ENCODE measurements at regions not wholly inside any gene's neighbourhood (a gene's known extent, or its start where the extent isn't known, plus 50 kb on each side); places are given as distances from the start of the nearest gene placed in this dataset.

GRCh38 chr2:105180491-105180972 is 61.0 kb upstream of the GPR45 start:
- no peak for ATAC-seq
- H3K36me3 Mint-ChIP-seq (ENCODE audit: low read depth): no peaks in the 10 kb centered on the region
- no peak overlapping the region for H3K4me3 Mint-ChIP-seq
- intact Hi-C loops (cut with DNase I, micrococcal nuclease): no loop called here
- POLR2A ChIA-PET: no interaction called here
- no peak overlapping the region for H3K27ac Mint-ChIP-seq
- CTCF ChIA-PET: interaction anchor here (0.6 to 1.1 kb wide), 2 partner anchors 58 to 696 kb away, joined by 3 to 6 read pairs; no protein-coding TSS in a partner anchor
- no peaks in the 10 kb centered on the region for H3K9me3 Mint-ChIP-seq (ENCODE audit: low read depth)
- H3K27me3 Mint-ChIP-seq: peaks cover 7% of the 10 kb centered on the region
- no peaks in the 10 kb centered on the region for H3K4me1 Mint-ChIP-seq
- no peak for DNase-seq

- POLR2A ChIA-PET: no interaction called here
These were observed 60.3 kb upstream of the GPR45 start for GRCh38 chr2:105181282-105181681.

GRCh38 chr2:105183555-105184323 is 57.8 kb upstream of the GPR45 start:
- ChIA-PET POLR2A (no interaction called here), CTCF (no interaction called here)
- ATAC-seq: no peak
- DNase-seq: no peak
- Mint-ChIP-seq H3K27me3 (peaks cover 8% of the 10 kb centered on the region), H3K4me3 (no peak overlapping the region), H3K4me1 (no peaks in the 10 kb centered on the region), H3K27ac (no peak overlapping the region), H3K9me3 (ENCODE audit: low read depth) (no peaks in the 10 kb centered on the region), H3K36me3 (ENCODE audit: low read depth) (no peaks in the 10 kb centered on the region)
- intact Hi-C loops (cut with DNase I, micrococcal nuclease): no loop called here

More at GRCh38 chr2:105181282-105181681, 60.3 kb upstream of the GPR45 start:
- no peak overlapping the region for H3K4me3 Mint-ChIP-seq
- H3K4me1 Mint-ChIP-seq: no peaks in the 10 kb centered on the region
- ATAC-seq (no peak), DNase-seq (no peak)
- H3K9me3 Mint-ChIP-seq (ENCODE audit: low read depth): no peaks in the 10 kb centered on the region
- H3K27me3 Mint-ChIP-seq: peaks cover 7% of the 10 kb centered on the region
- CTCF ChIA-PET: interaction anchor here (0.5 to 1.1 kb wide), 2 partner anchors 57 to 333 kb away, joined by 3 to 6 read pairs; no protein-coding TSS in a partner anchor
- no peaks in the 10 kb centered on the region for H3K36me3 Mint-ChIP-seq (ENCODE audit: low read depth)
- H3K27ac Mint-ChIP-seq: no peak overlapping the region
- intact Hi-C loops (cut with DNase I, micrococcal nuclease): no loop called here

GRCh38 chr2:105184420-105184819 is 57.1 kb upstream of the GPR45 start:
- ChIA-PET CTCF (no interaction called here), POLR2A (no interaction called here)
- Mint-ChIP-seq H3K27me3 (peaks cover 8% of the 10 kb centered on the region), H3K36me3 (ENCODE audit: low read depth) (no peaks in the 10 kb centered on the region), H3K9me3 (ENCODE audit: low read depth) (no peaks in the 10 kb centered on the region), H3K4me1 (no peaks in the 10 kb centered on the region), H3K4me3 (no peak overlapping the region), H3K27ac (no peak overlapping the region)
- intact Hi-C loops (cut with DNase I, micrococcal nuclease): no loop called here
- no peak for DNase-seq
- no peak for ATAC-seq

- H3K4me1 Mint-ChIP-seq: no peaks in the 10 kb centered on the region
These were observed 54.5 kb upstream of the GPR45 start for GRCh38 chr2:105186967-105187498.

GRCh38 chr2:105187531-105187930 is 54.0 kb upstream of the GPR45 start:
- Mint-ChIP-seq H3K4me1 (no peaks in the 10 kb centered on the region), H3K9me3 (ENCODE audit: low read depth) (peaks cover 9% of the 10 kb centered on the region), H3K27ac (no peak overlapping the region), H3K36me3 (ENCODE audit: low read depth) (no peaks in the 10 kb centered on the region), H3K4me3 (no peak overlapping the region), H3K27me3 (peaks cover 13% of the 10 kb centered on the region)
- no peak for DNase-seq
- intact Hi-C loops (cut with DNase I, micrococcal nuclease): no loop called here
- POLR2A ChIA-PET: no interaction called here
- ATAC-seq: no peak
- CTCF ChIA-PET: no interaction called here

More at GRCh38 chr2:105186967-105187498, 54.5 kb upstream of the GPR45 start:
- intact Hi-C loops (cut with DNase I, micrococcal nuclease): no loop called here
- no peak for ATAC-seq
- no peak for DNase-seq
- CTCF ChIA-PET: no interaction called here
- no peak overlapping the region for H3K4me3 Mint-ChIP-seq
- no peaks in the 10 kb centered on the region for H3K36me3 Mint-ChIP-seq (ENCODE audit: low read depth)
- peaks cover 9% of the 10 kb centered on the region for H3K9me3 Mint-ChIP-seq (ENCODE audit: low read depth)
- H3K27ac Mint-ChIP-seq: no peak overlapping the region
- H3K27me3 Mint-ChIP-seq: peaks cover 16% of the 10 kb centered on the region
- POLR2A ChIA-PET: no interaction called here

- Mint-ChIP-seq H3K36me3 (ENCODE audit: low read depth) (no peaks in the 10 kb centered on the region), H3K27me3 (peaks cover 14% of the 10 kb centered on the region), H3K4me3 (no peak overlapping the region), H3K27ac (no peak overlapping the region), H3K4me1 (no peaks in the 10 kb centered on the region), H3K9me3 (ENCODE audit: low read depth) (peaks cover 12% of the 10 kb centered on the region)
- DNase-seq: peak; percentile 40
- peak; percentile 84 for ATAC-seq
- CTCF ChIA-PET: interaction anchor here (1.0 to 1.5 kb wide), 2 partner anchors 8 to 74 kb away, joined by 3 to 6 read pairs; no protein-coding TSS in a partner anchor
- intact Hi-C loops (cut with DNase I, micrococcal nuclease): no loop called here
- POLR2A ChIA-PET: no interaction called here
These were observed 53.2 kb upstream of the GPR45 start for GRCh38 chr2:105188343-105188742.
